GM12864 (cell line): ENCODE measurements at regions not wholly inside any gene's neighbourhood (a gene's known extent, or its start where the extent isn't known, plus 50 kb on each side); places are given as distances from the start of the nearest gene placed in this dataset.

Experiments used
- DNase-seq: peaks from one replicate; pipeline ENCODE4 v3.0.0-alpha.2; 2011; ENCODE audit warnings: low read depth
- H3K4me3 ChIP-seq: 2 replicates; pipeline ENCODE4 v1.5.1; 2011; ENCODE audit warnings: mild to moderate bottlenecking, low read depth, low read length, control low read depth
- TF ChIP-seq, protein P1 (sequence below): IDR thresholded peaks from 2 replicates; pipeline ENCODE4 v1.5.1; 2011; ENCODE audit warnings: low read depth, mild to moderate bottlenecking, moderate library complexity, low read length, control low read depth, inconsistent platforms; ENCODE audit errors: missing control alignments

DNA sequence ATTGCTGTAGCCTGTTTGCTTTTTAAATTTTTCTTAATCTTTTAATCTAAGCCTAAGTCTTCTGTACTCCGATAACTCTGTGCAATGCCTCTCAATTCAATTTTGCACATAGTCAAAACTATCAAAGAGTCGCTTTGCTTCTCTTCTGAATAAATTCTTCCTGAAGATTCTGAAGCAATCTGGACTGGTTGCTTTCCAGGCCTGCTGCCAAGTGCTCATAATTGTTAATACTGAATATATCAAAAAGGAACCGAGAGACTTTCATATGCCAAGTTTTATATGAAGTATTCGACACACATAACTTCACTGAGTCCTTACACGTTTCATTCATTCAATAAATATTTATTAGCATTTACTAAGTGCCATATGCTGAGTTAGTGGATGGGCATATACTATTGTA, 91.3 kb downstream of the EDNRB start:
- no peak for DNase-seq
- TF ChIP-seq, protein P1, sequence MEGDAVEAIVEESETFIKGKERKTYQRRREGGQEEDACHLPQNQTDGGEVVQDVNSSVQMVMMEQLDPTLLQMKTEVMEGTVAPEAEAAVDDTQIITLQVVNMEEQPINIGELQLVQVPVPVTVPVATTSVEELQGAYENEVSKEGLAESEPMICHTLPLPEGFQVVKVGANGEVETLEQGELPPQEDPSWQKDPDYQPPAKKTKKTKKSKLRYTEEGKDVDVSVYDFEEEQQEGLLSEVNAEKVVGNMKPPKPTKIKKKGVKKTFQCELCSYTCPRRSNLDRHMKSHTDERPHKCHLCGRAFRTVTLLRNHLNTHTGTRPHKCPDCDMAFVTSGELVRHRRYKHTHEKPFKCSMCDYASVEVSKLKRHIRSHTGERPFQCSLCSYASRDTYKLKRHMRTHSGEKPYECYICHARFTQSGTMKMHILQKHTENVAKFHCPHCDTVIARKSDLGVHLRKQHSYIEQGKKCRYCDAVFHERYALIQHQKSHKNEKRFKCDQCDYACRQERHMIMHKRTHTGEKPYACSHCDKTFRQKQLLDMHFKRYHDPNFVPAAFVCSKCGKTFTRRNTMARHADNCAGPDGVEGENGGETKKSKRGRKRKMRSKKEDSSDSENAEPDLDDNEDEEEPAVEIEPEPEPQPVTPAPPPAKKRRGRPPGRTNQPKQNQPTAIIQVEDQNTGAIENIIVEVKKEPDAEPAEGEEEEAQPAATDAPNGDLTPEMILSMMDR, result no peak

DNA sequence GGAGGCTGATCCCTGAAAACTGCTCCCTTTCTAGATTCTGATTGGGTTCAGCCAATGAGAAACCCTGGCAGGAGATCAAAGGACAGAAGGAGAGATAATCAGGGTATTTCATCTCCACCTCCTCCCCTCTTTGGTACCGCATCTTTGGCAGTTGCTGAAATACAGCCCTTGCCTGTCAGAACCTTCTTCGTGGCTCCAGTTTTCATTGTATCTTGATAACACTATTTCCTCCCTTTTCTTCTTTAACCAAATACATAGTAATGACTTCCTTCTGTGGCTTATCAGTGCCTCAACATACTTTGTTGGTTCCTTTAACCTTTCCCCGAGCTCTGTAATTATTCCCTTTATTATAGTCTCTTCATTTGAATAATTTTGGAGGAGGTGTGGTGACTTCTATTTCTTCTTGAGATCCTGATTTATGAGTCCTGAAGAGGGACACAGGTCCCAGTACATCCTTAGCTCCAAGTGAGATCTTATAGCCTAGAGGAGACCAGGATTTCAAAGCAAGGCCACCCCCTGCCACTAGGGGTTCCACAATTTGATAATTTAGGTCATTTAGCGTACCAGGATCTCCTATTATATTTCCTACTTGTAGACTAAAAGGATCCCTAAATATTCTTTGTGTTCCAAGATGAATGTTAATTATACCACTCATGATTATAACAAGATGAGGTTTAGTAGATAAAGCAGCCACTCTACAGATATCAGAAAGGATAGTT, 98.0 kb downstream of the EDNRB start:
- DNase-seq, result no peak
- TF ChIP-seq, protein P1, result peak; percentile 53
- H3K4me3 ChIP-seq, result no peak overlapping the region

More for the DNA sequence above, 91.3 kb downstream of the EDNRB start:
- H3K4me3 ChIP-seq, result no peak overlapping the region

DNA sequence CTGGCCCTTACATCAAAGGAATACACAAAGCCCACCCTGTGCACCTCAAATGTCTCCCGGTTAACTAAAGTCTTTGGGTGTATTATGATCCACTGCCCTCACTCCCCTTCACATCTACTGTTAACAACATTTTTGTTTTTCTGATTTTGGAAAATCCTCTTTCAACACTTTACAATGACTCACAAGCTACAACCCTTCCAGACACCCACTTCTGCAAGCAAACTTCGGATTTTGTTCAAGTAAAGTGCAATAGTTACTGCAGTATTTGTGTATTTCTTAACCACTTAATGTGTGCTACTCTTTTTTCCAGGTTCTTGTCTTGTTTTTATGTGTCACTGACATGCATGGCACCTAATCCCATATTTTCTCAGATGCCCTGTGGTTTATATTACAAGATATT, 101.1 kb downstream of the EDNRB start:
- no peak overlapping the region for H3K4me3 ChIP-seq
- TF ChIP-seq, protein P1, result no peak
- DNase-seq, result no peak

DNA sequence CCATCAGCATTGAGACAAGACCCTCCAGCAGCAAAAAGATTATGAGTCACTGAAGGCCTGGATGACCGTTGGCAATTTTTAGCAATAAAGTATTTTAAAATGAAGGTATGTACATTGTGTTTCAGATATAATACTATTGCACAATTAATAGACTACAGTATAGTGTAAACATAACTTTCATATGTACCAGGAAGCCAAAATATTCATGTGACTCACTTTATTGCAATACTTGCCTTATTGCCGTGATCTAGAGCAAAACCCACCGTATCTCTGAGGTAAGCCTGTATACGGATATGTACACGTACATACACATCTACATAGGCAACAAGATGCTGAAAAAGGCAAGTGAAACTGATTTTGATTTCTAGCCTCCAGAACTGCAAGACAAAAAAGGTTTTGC, 103.3 kb downstream of the EDNRB start:
- no peak overlapping the region for H3K4me3 ChIP-seq
- TF ChIP-seq, protein P1, result no peak
- DNase-seq, result no peak
